Kidney epithelial cell (primary cell): ENCODE measurements at regions not wholly inside any gene's neighbourhood (a gene's known extent, or its start where the extent isn't known, plus 50 kb on each side); places are given as distances from the start of the nearest gene placed in this dataset.
"Not testable (repeated sequence)": the region's sequence is repeated elsewhere in the genome, so short reads cannot be mapped to it uniquely, and the experiment has no call there.

Experiments
- DNase-seq: peaks from one replicate; pipeline ENCODE4 v3.0.0-alpha.2; 2010; ENCODE audit warnings: low read depth
- H3K27me3 ChIP-seq: 2 replicates; pipeline ENCODE4 v1.6.0; 2011; ENCODE audit warnings: low read length; ENCODE audit not compliant: control insufficient read depth, insufficient read depth
- H3K36me3 ChIP-seq: 2 replicates; pipeline ENCODE4 v1.5.1; 2011; ENCODE audit warnings: low read length; ENCODE audit not compliant: control insufficient read depth, insufficient read depth
- H3K4me3 ChIP-seq: 2 replicates; pipeline ENCODE4 v1.5.1; 2011; ENCODE audit warnings: low read depth, mild to moderate bottlenecking, control low read depth, low read length
- CTCF ChIP-seq: IDR thresholded peaks from 2 replicates; pipeline ENCODE4 v1.5.1; 2011; ENCODE audit warnings: mild to moderate bottlenecking, moderate library complexity, low read length, control low read depth, inconsistent platforms; ENCODE audit not compliant: insufficient read depth, poor library complexity, severe bottlenecking

- no peak overlapping the region for H3K4me3 ChIP-seq
- H3K36me3 ChIP-seq: no peaks in the 10 kb centered on the region
- no peak for DNase-seq
- no peak for TF ChIP-seq CTCF
- no peaks in the 10 kb centered on the region for H3K27me3 ChIP-seq
Measured at GRCh38 chr10:33653584-33654367, 319.3 kb upstream of the NRP1 start.

- Histone ChIP-seq H3K4me3 (no peak overlapping the region), H3K27me3 (no peaks in the 10 kb centered on the region), H3K36me3 (no peaks in the 10 kb centered on the region)
- no peak for TF ChIP-seq CTCF
- DNase-seq: no peak
Measured at GRCh38 chr10:33652870-33653269, 318.4 kb upstream of the NRP1 start.

- H3K4me3 ChIP-seq, H3K36me3 ChIP-seq, DNase-seq, H3K27me3 ChIP-seq: not testable (repeated sequence)
Measured at GRCh38 chr10:33650131-33650530, 315.7 kb upstream of the NRP1 start.

GRCh38 chr10:33643042-33643441, 308.6 kb upstream of the NRP1 start:
- DNase-seq: peak; percentile 29
- H3K4me3 ChIP-seq: no peak overlapping the region
- TF ChIP-seq CTCF: no peak
- H3K27me3 ChIP-seq: no peaks in the 10 kb centered on the region
- H3K36me3 ChIP-seq: no peaks in the 10 kb centered on the region

GRCh38 chr10:33638891-33639290, 304.4 kb upstream of the NRP1 start:
- no peak for DNase-seq
- H3K4me3 ChIP-seq: no peak overlapping the region
- no peak for TF ChIP-seq CTCF
- no peaks in the 10 kb centered on the region for H3K36me3 ChIP-seq
- no peaks in the 10 kb centered on the region for H3K27me3 ChIP-seq

GRCh38 chr10:33638374-33638773, 303.9 kb upstream of the NRP1 start:
- H3K36me3 ChIP-seq: no peaks in the 10 kb centered on the region

More at GRCh38 chr10:33638374-33638773, 303.9 kb upstream of the NRP1 start:
- no peak for DNase-seq
- Histone ChIP-seq H3K4me3 (no peak overlapping the region), H3K27me3 (no peaks in the 10 kb centered on the region)
- no peak for TF ChIP-seq CTCF
